Left lung (tissue), 4 donors: ENCODE measurements at regions not wholly inside any gene's neighbourhood (a gene's known extent, or its start where the extent isn't known, plus 50 kb on each side); places are given as distances from the start of the nearest gene placed in this dataset.
A peak's percentile ranks its signal among the peaks of the same experiment; 100 is the strongest.

Source experiments
- ATAC-seq: fragments of 200-7000 bp; cut with Tn5 transposase; one replicate; pipeline ENCODE4 v1.9.1; 2020; ENCODE audit warnings: moderate library complexity
- DNase-seq, 4 donors: peaks; one replicate each; pipeline ENCODE4 v3.0.0-alpha.2; 2013 to 2020
- H3K27ac ChIP-seq, 2 donors: fragments of 200-600 bp; sonication (generic) in 1 of 2; one replicate each; pipeline versions ENCODE4 v1.5.0 to v1.8.0; 2020 to 2021
- H3K27me3 ChIP-seq, 2 donors: fragments of 200-600 bp; sonication (generic) in 1 of 2; one replicate each; pipeline versions ENCODE4 v1.5.0 to v1.8.0; 2020 to 2021
- H3K36me3 ChIP-seq, 2 donors: fragments of 200-600 bp; sonication (generic) in 1 of 2; one replicate each; pipeline versions ENCODE4 v1.5.0 to v1.8.0; 2020 to 2021
- H3K4me1 ChIP-seq, 2 donors: fragments of 200-600 bp; one replicate each; pipeline ENCODE4 v1.8.0; 2021
- H3K4me3 ChIP-seq, 2 donors: fragments of 200-600 bp; sonication (generic) in 1 of 2; one replicate each; pipeline versions ENCODE4 v1.5.0 to v1.8.0; 2020 to 2021; ENCODE audit warnings: mild to moderate bottlenecking in 1 of 2
- H3K9me3 ChIP-seq, 2 donors: fragments of 200-600 bp; sonication (generic) in 1 of 2; one replicate each; pipeline versions ENCODE4 v1.5.0 to v1.8.0; 2020 to 2021
- intact Hi-C, 2 donors: fragments of 100-400 bp; cut with DNase I; formaldehyde crosslinking; loops; one replicate each; pipeline versions ENCODE4 v1.11.2 to v1.14.2; 2022
- TF ChIP-seq, protein P1 (sequence below), 2 donors: fragments of 200-600 bp; sonication (generic) in 1 of 2; IDR thresholded peaks; one replicate each; pipeline versions ENCODE4 v1.5.0 to v1.8.0; 2021; ENCODE audit warnings: antibody characterized with exemption in 2 of 2
- donor health status: DM: no; HTN: yes; CAD: no.
- donor health status: DM: no; HTN: no; CAD: no.

DNA sequence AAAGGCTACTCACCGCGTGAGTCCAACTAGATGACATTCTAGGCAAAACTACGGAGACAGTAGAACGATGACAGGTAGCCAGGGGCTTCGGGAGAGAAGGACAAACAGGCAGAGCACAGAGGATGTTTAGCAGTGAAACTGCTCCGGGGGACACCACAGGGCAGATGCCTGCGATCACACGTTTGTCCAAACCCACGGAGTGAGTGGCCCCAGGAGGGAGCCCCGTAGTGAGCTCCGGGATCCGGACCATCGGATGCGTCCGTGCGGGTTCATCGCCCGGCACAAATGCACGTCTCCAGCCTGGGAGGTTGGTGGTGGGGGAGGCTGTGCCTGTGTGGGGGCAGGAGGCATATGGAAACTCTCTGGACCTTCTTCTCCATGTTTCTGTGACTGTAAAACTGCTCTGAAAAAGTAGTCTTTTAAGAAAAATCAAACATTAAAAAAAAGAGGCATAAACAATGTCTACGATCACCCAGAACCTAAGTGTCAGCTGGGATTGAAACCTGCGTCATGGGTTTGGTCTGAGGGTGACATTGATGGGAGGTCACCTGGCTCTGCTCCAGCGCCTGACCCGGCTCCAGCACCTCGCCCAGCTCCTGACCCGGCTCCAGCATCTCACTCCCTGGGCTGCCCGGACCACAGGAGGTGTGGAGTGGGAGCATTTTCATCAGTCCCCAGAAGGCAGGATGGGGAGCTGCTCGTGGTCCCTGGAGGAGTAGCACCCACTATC is 83.0 kb upstream of the CTDP1 start:
- no peak overlapping the region for H3K4me3 ChIP-seq
- H3K9me3 ChIP-seq, result no peaks in the 10 kb centered on the region
- no peaks in the 10 kb centered on the region for H3K4me1 ChIP-seq
- H3K27ac ChIP-seq, result no peak overlapping the region
- H3K36me3 ChIP-seq, result no peaks in the 10 kb centered on the region
- TF ChIP-seq, protein P1, sequence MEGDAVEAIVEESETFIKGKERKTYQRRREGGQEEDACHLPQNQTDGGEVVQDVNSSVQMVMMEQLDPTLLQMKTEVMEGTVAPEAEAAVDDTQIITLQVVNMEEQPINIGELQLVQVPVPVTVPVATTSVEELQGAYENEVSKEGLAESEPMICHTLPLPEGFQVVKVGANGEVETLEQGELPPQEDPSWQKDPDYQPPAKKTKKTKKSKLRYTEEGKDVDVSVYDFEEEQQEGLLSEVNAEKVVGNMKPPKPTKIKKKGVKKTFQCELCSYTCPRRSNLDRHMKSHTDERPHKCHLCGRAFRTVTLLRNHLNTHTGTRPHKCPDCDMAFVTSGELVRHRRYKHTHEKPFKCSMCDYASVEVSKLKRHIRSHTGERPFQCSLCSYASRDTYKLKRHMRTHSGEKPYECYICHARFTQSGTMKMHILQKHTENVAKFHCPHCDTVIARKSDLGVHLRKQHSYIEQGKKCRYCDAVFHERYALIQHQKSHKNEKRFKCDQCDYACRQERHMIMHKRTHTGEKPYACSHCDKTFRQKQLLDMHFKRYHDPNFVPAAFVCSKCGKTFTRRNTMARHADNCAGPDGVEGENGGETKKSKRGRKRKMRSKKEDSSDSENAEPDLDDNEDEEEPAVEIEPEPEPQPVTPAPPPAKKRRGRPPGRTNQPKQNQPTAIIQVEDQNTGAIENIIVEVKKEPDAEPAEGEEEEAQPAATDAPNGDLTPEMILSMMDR (IDR thresholded peaks at IDR 0.05), result no peak
- DNase-seq, result peak in 2 of 4 donors; percentile 22 to 62
- peaks cover 0 to 46% of the 10 kb centered on the region in 2 donors for H3K27me3 ChIP-seq
- intact Hi-C loops, result no loop called here
- no peak for ATAC-seq

GRCh38 chr18:79597176-79597830 is 82.3 kb upstream of the CTDP1 start:
- DNase-seq (peak in 2 of 4 donors; percentile 20 to 67), ATAC-seq (no peak)
- intact Hi-C loops, result no loop called here
- Histone ChIP-seq H3K36me3 (no peaks in the 10 kb centered on the region), H3K4me1 (no peaks in the 10 kb centered on the region), H3K27ac (no peak overlapping the region), H3K4me3 (no peak overlapping the region), H3K27me3 (peaks cover 0 to 46% of the 10 kb centered on the region in 2 donors), H3K9me3 (no peaks in the 10 kb centered on the region)
- TF ChIP-seq, protein P1 (IDR thresholded peaks at IDR 0.05), result no peak

DNA sequence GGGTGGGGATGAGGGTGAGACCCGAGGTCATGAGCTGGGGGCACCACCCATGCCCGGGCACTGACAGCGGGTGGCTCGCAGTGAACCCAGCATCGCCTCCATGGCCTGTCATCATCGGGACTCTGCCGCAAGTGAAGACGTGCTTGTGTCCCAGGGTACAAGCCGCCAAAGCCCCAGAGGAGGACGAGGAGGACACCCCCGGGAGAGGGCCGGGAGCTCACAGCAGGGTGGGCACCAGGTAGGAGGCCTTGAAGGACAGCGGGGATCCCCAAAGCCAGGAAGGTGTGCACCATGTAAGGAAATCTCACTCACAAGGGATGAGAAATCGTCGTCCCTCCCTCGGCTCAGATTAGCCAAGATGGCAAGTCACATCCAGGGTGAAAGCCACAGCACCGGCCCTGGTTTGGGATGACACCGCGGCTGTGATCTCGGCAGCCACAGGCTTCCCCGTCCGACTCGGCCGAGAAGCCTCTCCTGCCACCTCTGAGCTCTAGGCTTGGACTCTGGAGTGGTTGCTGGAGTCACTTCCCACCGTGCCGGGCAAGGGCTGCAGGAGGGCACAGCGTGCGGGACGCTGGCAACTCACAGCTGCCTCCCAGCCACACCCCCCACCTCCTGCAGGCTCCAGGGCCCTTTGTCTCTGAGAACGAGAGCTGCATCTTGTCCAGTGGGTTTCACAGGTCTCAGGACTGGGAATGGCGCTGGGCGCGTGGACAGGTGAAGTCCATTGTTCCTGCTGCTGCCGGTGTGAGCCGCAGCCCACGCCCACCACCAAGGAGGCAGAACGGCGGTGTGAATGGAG is 81.6 kb upstream of the CTDP1 start:
- TF ChIP-seq, protein P1 (IDR thresholded peaks at IDR 0.05), result no peak
- H3K4me3 ChIP-seq, result no peak overlapping the region
- H3K27me3 ChIP-seq, result peaks cover 0 to 46% of the 10 kb centered on the region in 2 donors
- no peak overlapping the region for H3K27ac ChIP-seq
- no peaks in the 10 kb centered on the region for H3K36me3 ChIP-seq
- ATAC-seq (no peak), DNase-seq (peak in 2 of 4 donors; percentile 30 to 67)
- no peaks in the 10 kb centered on the region for H3K9me3 ChIP-seq
- no peaks in the 10 kb centered on the region for H3K4me1 ChIP-seq
- intact Hi-C loops, result no loop called here

DNA sequence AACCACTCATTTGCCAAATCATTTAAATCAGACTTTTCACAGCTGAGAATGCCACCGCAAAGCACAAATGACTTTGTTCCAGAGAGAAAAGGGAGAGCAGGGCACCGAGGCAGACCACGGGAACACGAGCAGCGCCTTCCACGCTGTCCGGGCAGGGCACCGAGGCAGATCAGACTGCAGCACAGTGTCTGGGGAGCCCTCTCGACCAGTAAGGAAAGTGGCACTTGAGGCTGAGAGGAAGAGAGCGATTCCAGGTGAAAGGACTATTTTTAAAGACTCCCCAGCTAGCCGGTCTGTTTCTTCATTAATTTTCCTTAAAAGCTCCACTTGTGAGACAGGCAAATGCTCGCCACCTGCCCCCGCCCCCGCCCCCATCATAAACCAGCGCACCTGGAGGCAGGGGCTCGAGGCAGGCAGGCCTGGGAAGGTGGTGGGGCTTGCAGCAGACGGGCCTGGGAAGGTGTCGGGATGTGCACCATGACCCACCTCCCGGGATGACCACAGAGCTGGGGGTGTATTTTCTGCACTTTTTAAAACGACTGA is 80.9 kb upstream of the CTDP1 start:
- intact Hi-C loops, result no loop called here
- peak; percentile 78 for ATAC-seq
- Histone ChIP-seq H3K9me3 (no peaks in the 10 kb centered on the region), H3K27me3 (peaks cover 0 to 46% of the 10 kb centered on the region in 2 donors), H3K27ac (no peak overlapping the region), H3K36me3 (no peaks in the 10 kb centered on the region), H3K4me1 (no peaks in the 10 kb centered on the region), H3K4me3 (no peak overlapping the region)
- peak in 2 of 4 donors; percentile 28 to 44 for DNase-seq
- TF ChIP-seq, protein P1 (IDR thresholded peaks at IDR 0.05), result no peak
